ENCODE measurements at regions not wholly inside any gene's neighbourhood (a gene's known extent, or its start where the extent isn't known, plus 50 kb on each side); places are given as distances from the start of the nearest gene placed in this dataset.
A peak's percentile ranks its signal among the peaks of the same experiment; 100 is the strongest.

- Histone ChIP-seq H2BK15ac (ENCODE audit: low read depth, low read length) (no peak overlapping the region), H3K79me1 (ENCODE audit: insufficient read depth, low read depth, low read length, poor library complexity, severe bottlenecking) (no peaks in the 10 kb centered on the region), H3K23ac (ENCODE audit: insufficient read length, low read depth, low read length) (no peak overlapping the region), H4K91ac (ENCODE audit: insufficient read length, low read depth, low read length) (no peak overlapping the region), H4K8ac (replicated peaks; ENCODE audit: insufficient read length, low read depth, low read length) (no peak overlapping the region), H2AFZ (ENCODE audit: low read length) (no peak overlapping the region), H2BK120ac (ENCODE audit: low read depth, low read length, poor library complexity, severe bottlenecking) (no peak overlapping the region), H3K56ac (ENCODE audit: insufficient read length, low read depth, low read length) (no peak overlapping the region), H2BK12ac (ENCODE audit: insufficient read length, low read depth, low read length) (no peak overlapping the region), H3K23me2 (ENCODE audit: insufficient read length, low read depth, low read length, poor library complexity, severe bottlenecking) (no peaks in the 10 kb centered on the region), H4K5ac (ENCODE audit: insufficient read length, low read depth, low read length) (no peak overlapping the region), H3T11ph (ENCODE audit: low read length) (no peak overlapping the region), H3K9ac (ENCODE audit: extremely low read depth, insufficient read length, low read length) (no peak overlapping the region), H3K4ac (ENCODE audit: low read depth, low read length) (no peak overlapping the region), H3K4me1 (ENCODE audit: insufficient read depth, low read length) (no peaks in the 10 kb centered on the region), H2BK5ac (ENCODE audit: insufficient read length, low read length) (no peak overlapping the region), H3K9me3 (ENCODE audit: control insufficient read depth, low read depth, low read length) (no peaks in the 10 kb centered on the region), H3K27me3 (ENCODE audit: insufficient read depth, low read length) (no peaks in the 10 kb centered on the region), H3K79me2 (ENCODE audit: insufficient read depth, low read length) (no peaks in the 10 kb centered on the region), H2BK20ac (ENCODE audit: low read depth, low read length, poor library complexity, severe bottlenecking) (no peak overlapping the region), H3K18ac (ENCODE audit: insufficient read length, low read depth, low read length) (no peak overlapping the region), H4K20me1 (ENCODE audit: control insufficient read depth, insufficient read depth, insufficient read length) (no peaks in the 10 kb centered on the region), H3K14ac (ENCODE audit: insufficient read depth, low read length) (no peak overlapping the region), H2AK5ac (ENCODE audit: insufficient read length, low read length) (no peak overlapping the region), H3K27ac (ENCODE audit: insufficient read length, low read depth, low read length) (no peak overlapping the region), H3K4me2 (ENCODE audit: insufficient read depth, insufficient read length, low read length) (no peak overlapping the region)
- H3K4me1 Mint-ChIP-seq: peaks cover 3 to 4% of the 10 kb centered on the region in 2 experiments; a peak in 1 of 4 replicates
- peak overlapping the region in 2 of 3 experiments; percentile 7 to 17; a peak in 1 of 7 replicates for H3K27ac Mint-ChIP-seq
- peaks cover 4% of the 10 kb centered on the region; the same call in 1 of the 2 replicates for H3K27me3 Mint-ChIP-seq (ENCODE audit: low read depth)
- TF ChIP-seq, protein P1, sequence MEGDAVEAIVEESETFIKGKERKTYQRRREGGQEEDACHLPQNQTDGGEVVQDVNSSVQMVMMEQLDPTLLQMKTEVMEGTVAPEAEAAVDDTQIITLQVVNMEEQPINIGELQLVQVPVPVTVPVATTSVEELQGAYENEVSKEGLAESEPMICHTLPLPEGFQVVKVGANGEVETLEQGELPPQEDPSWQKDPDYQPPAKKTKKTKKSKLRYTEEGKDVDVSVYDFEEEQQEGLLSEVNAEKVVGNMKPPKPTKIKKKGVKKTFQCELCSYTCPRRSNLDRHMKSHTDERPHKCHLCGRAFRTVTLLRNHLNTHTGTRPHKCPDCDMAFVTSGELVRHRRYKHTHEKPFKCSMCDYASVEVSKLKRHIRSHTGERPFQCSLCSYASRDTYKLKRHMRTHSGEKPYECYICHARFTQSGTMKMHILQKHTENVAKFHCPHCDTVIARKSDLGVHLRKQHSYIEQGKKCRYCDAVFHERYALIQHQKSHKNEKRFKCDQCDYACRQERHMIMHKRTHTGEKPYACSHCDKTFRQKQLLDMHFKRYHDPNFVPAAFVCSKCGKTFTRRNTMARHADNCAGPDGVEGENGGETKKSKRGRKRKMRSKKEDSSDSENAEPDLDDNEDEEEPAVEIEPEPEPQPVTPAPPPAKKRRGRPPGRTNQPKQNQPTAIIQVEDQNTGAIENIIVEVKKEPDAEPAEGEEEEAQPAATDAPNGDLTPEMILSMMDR (conservative IDR thresholded peaks at IDR 0.05): no peak
- H3K4me3 Mint-ChIP-seq: no peak overlapping the region
- peaks cover 0 to 2% (median 0%) of the 10 kb centered on the region in 3 experiments; a peak in 1 of 7 replicates for H3K36me3 Mint-ChIP-seq (ENCODE audit: insufficient read depth in 1 of 3, low read depth in 3 of 3)
- peak; percentile 24 for DNase-seq
- no CpG with 5 or more reads among the region's 18 CpGs for WGBS (ENCODE audit: extremely low coverage, insufficient read length, low lambda C conversion rate)
- H3K9me3 Mint-ChIP-seq: no peaks in the 10 kb centered on the region
Measured at GRCh38 chr12:4849795-4850345, 59.8 kb upstream of the KCNA1 start.
